H9 (cell line): ENCODE measurements at regions not wholly inside any gene's neighbourhood (a gene's known extent, or its start where the extent isn't known, plus 50 kb on each side); places are given as distances from the start of the nearest gene placed in this dataset.

Source experiments
- DNase-seq: peaks from one replicate; pipeline ENCODE4 v3.0.0-alpha.2; 2017
- H2AFZ ChIP-seq: one replicate; pipeline ENCODE4 v1.6.1; 2013; ENCODE audit warnings: mild to moderate bottlenecking, low read length, control low read depth, moderate library complexity
- H2AK5ac ChIP-seq: 2 replicates; pipeline ENCODE4 v1.6.1; 2013; ENCODE audit warnings: low read length, control low read depth, mixed read lengths; ENCODE audit not compliant: insufficient read length
- H2BK120ac ChIP-seq: one replicate; pipeline ENCODE4 v1.6.1; 2013; ENCODE audit warnings: low read depth, mild to moderate bottlenecking, low read length, control low read depth, inconsistent platforms; ENCODE audit not compliant: poor library complexity, severe bottlenecking
- H2BK12ac ChIP-seq: 2 replicates; pipeline ENCODE4 v1.6.1; 2013; ENCODE audit warnings: low read length, control low read depth, mixed read lengths, low read depth; ENCODE audit not compliant: insufficient read length
- H2BK15ac ChIP-seq: 2 replicates; pipeline ENCODE4 v1.6.1; 2013; ENCODE audit warnings: low read depth, low read length, control low read depth
- H2BK20ac ChIP-seq: one replicate; pipeline ENCODE4 v1.6.1; 2013; ENCODE audit warnings: low read depth, mild to moderate bottlenecking, low read length, control low read depth, inconsistent platforms; ENCODE audit not compliant: poor library complexity, severe bottlenecking
- H2BK5ac ChIP-seq: 2 replicates; pipeline ENCODE4 v1.6.1; 2013; ENCODE audit warnings: low read length, control low read depth, mixed read lengths; ENCODE audit not compliant: insufficient read length
- H3K14ac ChIP-seq: 2 replicates; pipeline ENCODE4 v1.6.1; 2013; ENCODE audit warnings: low read length, control low read depth; ENCODE audit not compliant: insufficient read depth
- H3K18ac ChIP-seq: 2 replicates; pipeline ENCODE4 v1.6.1; 2013; ENCODE audit warnings: low read depth, mild to moderate bottlenecking, mixed read lengths, low read length, control low read depth; ENCODE audit not compliant: insufficient read length
- H3K23ac ChIP-seq: 2 replicates; pipeline ENCODE4 v1.6.1; 2013; ENCODE audit warnings: low read length, control low read depth, mixed read lengths, low read depth; ENCODE audit not compliant: insufficient read length
- H3K23me2 ChIP-seq: 2 replicates; pipeline ENCODE4 v1.6.1; 2013; ENCODE audit warnings: low read depth, mild to moderate bottlenecking, mixed read lengths, low read length, control low read depth; ENCODE audit not compliant: insufficient read length, poor library complexity, severe bottlenecking
- H3K27ac ChIP-seq: 2 replicates; pipeline ENCODE4 v1.5.1; 2013; ENCODE audit warnings: low read length, control low read depth, mixed read lengths, low read depth; ENCODE audit not compliant: insufficient read length
- H3K27me3 ChIP-seq: 2 replicates; pipeline ENCODE4 v1.6.1; 2013; ENCODE audit warnings: low read length, control low read depth, inconsistent platforms; ENCODE audit not compliant: insufficient read depth
- H3K4ac ChIP-seq: 2 replicates; pipeline ENCODE4 v1.6.1; 2013; ENCODE audit warnings: low read depth, mild to moderate bottlenecking, control low read depth, inconsistent platforms, low read length, moderate library complexity
- H3K4me1 ChIP-seq: 2 replicates; pipeline ENCODE4 v1.6.1; 2013; ENCODE audit warnings: low read length, control low read depth, inconsistent platforms; ENCODE audit not compliant: insufficient read depth
- H3K4me2 ChIP-seq: 2 replicates; pipeline ENCODE4 v1.6.1; 2013; ENCODE audit warnings: low read length, control low read depth, mixed read lengths; ENCODE audit not compliant: insufficient read length, insufficient read depth
- H3K56ac ChIP-seq: 2 replicates; pipeline ENCODE4 v1.6.1; 2013; ENCODE audit warnings: low read depth, mild to moderate bottlenecking, mixed read lengths, low read length, control low read depth; ENCODE audit not compliant: insufficient read length
- H3K79me1 ChIP-seq: 2 replicates; pipeline ENCODE4 v1.6.1; 2013; ENCODE audit warnings: low read depth, mild to moderate bottlenecking, moderate library complexity, low read length, control low read depth, inconsistent platforms; ENCODE audit not compliant: insufficient read depth, poor library complexity, severe bottlenecking
- H3K79me2 ChIP-seq: 2 replicates; pipeline ENCODE4 v1.6.1; 2013; ENCODE audit warnings: low read length, control low read depth, inconsistent platforms; ENCODE audit not compliant: insufficient read depth
- H3K9ac ChIP-seq: 2 replicates; pipeline ENCODE4 v1.6.1; 2013; ENCODE audit warnings: low read length, control low read depth, mixed read lengths; ENCODE audit not compliant: insufficient read length; ENCODE audit errors: extremely low read depth
- H3K9me3 ChIP-seq: one replicate; pipeline ENCODE4 v1.6.1; 2013; ENCODE audit warnings: low read depth, low read length, inconsistent platforms; ENCODE audit not compliant: control insufficient read depth
- H3T11ph ChIP-seq: one replicate; pipeline ENCODE4 v1.6.1; 2013; ENCODE audit warnings: mild to moderate bottlenecking, low read length, control low read depth, inconsistent platforms
- H4K20me1 ChIP-seq: one replicate; pipeline ENCODE4 v1.6.1; 2013; ENCODE audit not compliant: control insufficient read depth, insufficient read length, insufficient read depth
- H4K5ac ChIP-seq: 2 replicates; pipeline ENCODE4 v1.6.1; 2013; ENCODE audit warnings: low read depth, mild to moderate bottlenecking, mixed read lengths, low read length, control low read depth; ENCODE audit not compliant: insufficient read length
- H4K8ac ChIP-seq: replicated peaks from 2 replicates; pipeline ENCODE4 v1.6.1; 2013; ENCODE audit warnings: low read length, control low read depth, mixed read lengths, low read depth; ENCODE audit not compliant: insufficient read length
- H4K91ac ChIP-seq: 2 replicates; pipeline ENCODE4 v1.6.1; 2013; ENCODE audit warnings: low read depth, mild to moderate bottlenecking, moderate library complexity, mixed read lengths, low read length, control low read depth; ENCODE audit not compliant: insufficient read length
- H3K27ac Mint-ChIP-seq, 3 experiments: 2 replicates in 2 of 3; 3 replicates in 1 of 3; pipeline ENCODE4 v1.8.0; 2020 to 2021; ENCODE audit warnings: mixed read lengths in 3 of 3, mild to moderate bottlenecking in 1 of 3, moderate library complexity in 1 of 3
- H3K27me3 Mint-ChIP-seq: 2 replicates; pipeline ENCODE4 v1.8.0; 2021; ENCODE audit warnings: low read depth, mild to moderate bottlenecking, moderate library complexity, mixed read lengths
- H3K36me3 Mint-ChIP-seq, 3 experiments: 2 replicates in 2 of 3; 3 replicates in 1 of 3; pipeline ENCODE4 v1.8.0; 2020 to 2021; ENCODE audit warnings: low read depth in 3 of 3, mixed read lengths in 3 of 3; ENCODE audit not compliant: insufficient read depth in 1 of 3
- H3K4me1 Mint-ChIP-seq, 2 experiments: 2 replicates each; pipeline ENCODE4 v1.8.0; 2020; ENCODE audit warnings: mixed read lengths in 2 of 2
- H3K4me3 Mint-ChIP-seq, 2 experiments: 2 replicates in 1 of 2; 3 replicates in 1 of 2; pipeline ENCODE4 v1.8.0; 2020 to 2021; ENCODE audit warnings: mild to moderate bottlenecking in 2 of 2, mixed read lengths in 2 of 2, moderate library complexity in 1 of 2
- H3K9me3 Mint-ChIP-seq, 2 experiments: 2 replicates in 1 of 2; 3 replicates in 1 of 2; pipeline ENCODE4 v1.8.0; 2020; ENCODE audit warnings: mild to moderate bottlenecking in 2 of 2, mixed read lengths in 2 of 2, moderate library complexity in 1 of 2
- CTCF ChIP-seq: fragments of 200-600 bp; sonication (generic); conservative IDR thresholded peaks from 3 replicates; pipeline ENCODE4 v1.8.0; 2021; ENCODE audit warnings: antibody characterized with exemption, mild to moderate bottlenecking

DNA sequence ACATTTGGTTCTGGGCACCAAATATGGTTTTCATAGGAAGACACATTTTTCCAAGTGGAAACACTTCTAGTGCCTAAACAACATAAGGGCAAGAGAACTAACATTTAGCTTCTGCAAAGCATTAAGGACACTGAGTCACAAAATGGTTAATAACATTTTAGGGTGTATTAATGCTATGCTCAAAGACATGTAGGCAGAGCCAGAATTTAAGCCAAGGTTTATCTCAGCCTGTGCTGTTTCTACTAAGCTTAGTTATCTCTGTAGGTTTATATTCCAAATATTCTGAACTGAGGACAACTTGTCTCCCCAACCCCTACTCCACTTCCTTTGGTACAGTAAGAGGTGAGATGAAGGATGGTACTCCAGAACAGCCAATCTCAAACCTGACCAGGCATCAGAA lies 54.1 kb upstream of the AKAP13 start:
- H3K27ac ChIP-seq, result no peak overlapping the region
- H2BK20ac ChIP-seq, result no peak overlapping the region
- H4K20me1 ChIP-seq, result no peaks in the 10 kb centered on the region
- no peaks in the 10 kb centered on the region for H3K27me3 ChIP-seq
- H3K27me3 Mint-ChIP-seq, result peaks cover 11% of the 10 kb centered on the region
- no peak overlapping the region for H2BK5ac ChIP-seq
- no peak overlapping the region for H3K27ac Mint-ChIP-seq
- H3K4ac ChIP-seq, result no peak overlapping the region
- no peak overlapping the region for H3K4me3 Mint-ChIP-seq
- peaks cover 3 to 6% of the 10 kb centered on the region in 2 experiments; a peak in 3 of 5 replicates for H3K9me3 Mint-ChIP-seq
- H4K91ac ChIP-seq, result no peak overlapping the region
- no peak overlapping the region for H3K56ac ChIP-seq
- H2BK12ac ChIP-seq, result no peak overlapping the region
- no peak overlapping the region for H3K9ac ChIP-seq
- H3K4me2 ChIP-seq, result no peak overlapping the region
- H4K5ac ChIP-seq, result no peak overlapping the region
- H3K14ac ChIP-seq, result no peak overlapping the region
- H2BK120ac ChIP-seq, result no peak overlapping the region
- H3K18ac ChIP-seq, result no peak overlapping the region
- H3K36me3 Mint-ChIP-seq, result no peaks in the 10 kb centered on the region
- no peak overlapping the region for H2BK15ac ChIP-seq
- no peak overlapping the region for H2AK5ac ChIP-seq
- no peak overlapping the region for H3T11ph ChIP-seq
- H2AFZ ChIP-seq, result no peak overlapping the region
- H3K4me1 ChIP-seq, result no peaks in the 10 kb centered on the region
- TF ChIP-seq CTCF, result no peak
- no peaks in the 10 kb centered on the region for H3K79me2 ChIP-seq
- no peaks in the 10 kb centered on the region for H3K23me2 ChIP-seq
- DNase-seq, result no peak
- peaks cover 18 to 20% of the 10 kb centered on the region in 2 experiments for H3K4me1 Mint-ChIP-seq
- H4K8ac ChIP-seq, result no peak overlapping the region
- H3K9me3 ChIP-seq, result no peaks in the 10 kb centered on the region
- H3K23ac ChIP-seq, result no peak overlapping the region
- H3K79me1 ChIP-seq, result no peaks in the 10 kb centered on the region
